ENCODE measurements at regions not wholly inside any gene's neighbourhood (a gene's known extent, or its start where the extent isn't known, plus 50 kb on each side); places are given as distances from the start of the nearest gene placed in this dataset.

DNA sequence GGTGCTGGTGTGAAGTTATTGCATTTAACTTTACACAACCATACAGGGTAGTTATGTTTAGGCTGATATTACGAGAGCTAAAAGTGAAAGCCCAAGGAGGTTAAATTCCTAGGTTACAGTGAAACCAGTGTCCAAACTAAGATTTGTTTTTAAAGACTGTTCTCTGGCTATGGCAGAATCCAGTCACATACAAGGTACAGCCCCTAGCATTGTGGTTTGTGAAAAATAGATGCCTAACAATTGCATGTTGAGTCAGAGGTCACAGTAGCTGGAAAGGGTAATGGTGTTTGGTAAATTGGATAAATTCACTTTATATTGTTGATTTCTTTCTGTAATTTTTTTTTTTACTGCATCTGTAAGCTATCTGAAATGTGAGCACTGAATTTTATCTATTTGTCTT, 614.6 kb upstream of the TBL1XR1 start:
- TF ChIP-seq, protein P1, sequence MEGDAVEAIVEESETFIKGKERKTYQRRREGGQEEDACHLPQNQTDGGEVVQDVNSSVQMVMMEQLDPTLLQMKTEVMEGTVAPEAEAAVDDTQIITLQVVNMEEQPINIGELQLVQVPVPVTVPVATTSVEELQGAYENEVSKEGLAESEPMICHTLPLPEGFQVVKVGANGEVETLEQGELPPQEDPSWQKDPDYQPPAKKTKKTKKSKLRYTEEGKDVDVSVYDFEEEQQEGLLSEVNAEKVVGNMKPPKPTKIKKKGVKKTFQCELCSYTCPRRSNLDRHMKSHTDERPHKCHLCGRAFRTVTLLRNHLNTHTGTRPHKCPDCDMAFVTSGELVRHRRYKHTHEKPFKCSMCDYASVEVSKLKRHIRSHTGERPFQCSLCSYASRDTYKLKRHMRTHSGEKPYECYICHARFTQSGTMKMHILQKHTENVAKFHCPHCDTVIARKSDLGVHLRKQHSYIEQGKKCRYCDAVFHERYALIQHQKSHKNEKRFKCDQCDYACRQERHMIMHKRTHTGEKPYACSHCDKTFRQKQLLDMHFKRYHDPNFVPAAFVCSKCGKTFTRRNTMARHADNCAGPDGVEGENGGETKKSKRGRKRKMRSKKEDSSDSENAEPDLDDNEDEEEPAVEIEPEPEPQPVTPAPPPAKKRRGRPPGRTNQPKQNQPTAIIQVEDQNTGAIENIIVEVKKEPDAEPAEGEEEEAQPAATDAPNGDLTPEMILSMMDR (IDR thresholded peaks at IDR 0.05; ENCODE audit: unreplicated experiment), result no peak
- no TSS peak for BruUV-seq (replicated peaks)
- ChIA-PET POLR2A (interaction anchor here (0.7 to 3.4 kb wide), 11 partner anchors 9 to 509 kb away, joined by 3 to 21 read pairs (median 6); no protein-coding TSS in a partner anchor), CTCF (interaction anchor here (0.6 to 0.7 kb wide), 3 partner anchors 192 to 760 kb away, joined by 3 read pairs; no protein-coding TSS in a partner anchor)
- Mint-ChIP-seq H3K27ac (ENCODE audit: low read depth, unreplicated experiment) (peak overlapping the region; percentile 50), H3K9me3 (ENCODE audit: unreplicated experiment) (no peaks in the 10 kb centered on the region), H3K27me3 (ENCODE audit: insufficient read depth, unreplicated experiment) (no peaks in the 10 kb centered on the region), H3K36me3 (ENCODE audit: insufficient read depth, unreplicated experiment) (peaks cover 6% of the 10 kb centered on the region), H3K4me3 (ENCODE audit: unreplicated experiment) (no peak overlapping the region), H3K4me1 (ENCODE audit: insufficient read depth, unreplicated experiment) (peaks cover 52% of the 10 kb centered on the region)
- DNase-seq (ENCODE audit: unreplicated experiment), result peak; percentile 35
- intact Hi-C loops (cut with micrococcal nuclease), result loop anchor here (5.0 to 10.0 kb wide), 3 partner anchors 217 to 760 kb away; no protein-coding TSS in a partner anchor

GRCh38 chr3:177812492-177812891, 615.2 kb upstream of the TBL1XR1 start:
- CTCF ChIA-PET, result interaction anchor here (0.6 to 1.0 kb wide), 2 partner anchors 761 to 764 kb away, joined by 3 read pairs; no protein-coding TSS in a partner anchor
- Mint-ChIP-seq H3K36me3 (ENCODE audit: insufficient read depth, unreplicated experiment) (peaks cover 6% of the 10 kb centered on the region), H3K27ac (ENCODE audit: low read depth, unreplicated experiment) (peak overlapping the region; percentile 50)

GRCh38 chr3:177813322-177813721, 616.0 kb upstream of the TBL1XR1 start:
- no TSS peak for BruUV-seq (replicated peaks)
- POLR2A ChIA-PET, result interaction anchor here (0.9 to 4.6 kb wide), 6 partner anchors 10 to 424 kb away, joined by 3 to 34 read pairs (median 8); no protein-coding TSS in a partner anchor
- Mint-ChIP-seq H3K9me3 (ENCODE audit: unreplicated experiment) (no peaks in the 10 kb centered on the region), H3K27me3 (ENCODE audit: insufficient read depth, unreplicated experiment) (no peaks in the 10 kb centered on the region), H3K4me1 (ENCODE audit: insufficient read depth, unreplicated experiment) (peaks cover 59% of the 10 kb centered on the region), H3K36me3 (ENCODE audit: insufficient read depth, unreplicated experiment) (peaks cover 6% of the 10 kb centered on the region), H3K4me3 (ENCODE audit: unreplicated experiment) (no peak overlapping the region), H3K27ac (ENCODE audit: low read depth, unreplicated experiment) (no peak overlapping the region)
- TF ChIP-seq, protein P1 (IDR thresholded peaks at IDR 0.05; ENCODE audit: unreplicated experiment), result no peak
- intact Hi-C loops (cut with micrococcal nuclease), result loop anchor here (5.0 to 10.0 kb wide), 3 partner anchors 219 to 761 kb away; no protein-coding TSS in a partner anchor
- DNase-seq (ENCODE audit: unreplicated experiment), result peak; percentile 48
- CTCF ChIA-PET, result interaction anchor here (1.0 kb wide), 1 partner anchor 765 kb away, joined by 3 read pairs; no protein-coding TSS in a partner anchor

More at GRCh38 chr3:177812492-177812891, 615.2 kb upstream of the TBL1XR1 start:
- BruUV-seq (replicated peaks), result no TSS peak
- intact Hi-C loops (cut with micrococcal nuclease), result loop anchor here (5.0 to 10.0 kb wide), 3 partner anchors 218 to 760 kb away; no protein-coding TSS in a partner anchor
- TF ChIP-seq, protein P1 (IDR thresholded peaks at IDR 0.05; ENCODE audit: unreplicated experiment), result no peak
- POLR2A ChIA-PET, result interaction anchor here (0.9 to 3.4 kb wide), 8 partner anchors 9 to 452 kb away, joined by 3 to 21 read pairs (median 7); no protein-coding TSS in a partner anchor
- Mint-ChIP-seq H3K4me1 (ENCODE audit: insufficient read depth, unreplicated experiment) (peaks cover 55% of the 10 kb centered on the region), H3K9me3 (ENCODE audit: unreplicated experiment) (no peaks in the 10 kb centered on the region), H3K27me3 (ENCODE audit: insufficient read depth, unreplicated experiment) (no peaks in the 10 kb centered on the region), H3K4me3 (ENCODE audit: unreplicated experiment) (no peak overlapping the region)
- no peak for DNase-seq (ENCODE audit: unreplicated experiment)

DNA sequence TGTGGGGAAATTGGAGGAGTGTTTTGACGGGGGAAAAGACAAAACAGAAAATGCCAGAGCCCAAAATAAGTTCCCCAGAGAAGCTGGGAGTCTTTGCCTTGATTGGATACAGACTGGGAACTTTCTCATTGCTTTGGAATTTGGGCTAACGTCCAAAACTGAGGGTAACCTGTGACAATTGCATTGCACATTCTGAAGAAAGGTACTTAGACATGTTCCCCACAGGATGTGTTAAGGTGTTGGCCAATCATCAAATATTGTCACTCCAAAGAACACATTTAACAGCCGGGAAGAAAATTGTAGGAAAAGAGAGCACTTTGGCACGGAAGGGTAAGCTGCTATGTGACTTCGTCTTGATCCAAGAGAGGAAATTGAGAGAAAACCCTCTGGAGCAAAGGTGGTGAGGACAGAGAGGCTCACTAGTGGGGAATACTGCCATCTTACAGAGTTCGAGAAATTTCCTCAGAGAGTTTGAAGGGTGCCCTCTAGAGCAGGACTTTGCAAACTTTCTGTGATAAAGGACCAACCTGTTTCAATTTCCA, 619.5 kb upstream of the TBL1XR1 start:
- CTCF ChIA-PET, result interaction anchor here (0.5 to 2.3 kb wide), 4 partner anchors 11 to 702 kb away, joined by 3 to 8 read pairs (median 3); no protein-coding TSS in a partner anchor
- Mint-ChIP-seq H3K27ac (ENCODE audit: low read depth, unreplicated experiment) (peak overlapping the region; percentile 89), H3K27me3 (ENCODE audit: insufficient read depth, unreplicated experiment) (no peaks in the 10 kb centered on the region), H3K36me3 (ENCODE audit: insufficient read depth, unreplicated experiment) (no peaks in the 10 kb centered on the region), H3K4me3 (ENCODE audit: unreplicated experiment) (peak overlapping the region; percentile 48), H3K4me1 (ENCODE audit: insufficient read depth, unreplicated experiment) (peaks cover 40% of the 10 kb centered on the region), H3K9me3 (ENCODE audit: unreplicated experiment) (no peaks in the 10 kb centered on the region)
- DNase-seq (ENCODE audit: unreplicated experiment), result peak; percentile 98
- no TSS peak for BruUV-seq (replicated peaks)
- intact Hi-C loops (cut with micrococcal nuclease), result loop anchor here (1.0 to 10.0 kb wide), 4 partner anchors 222 to 619 kb away; partner anchors contain the start of gene TBL1XR1
- POLR2A ChIA-PET, result interaction anchor here (0.6 to 4.6 kb wide), 15 partner anchors 10 to 766 kb away, joined by 3 to 34 read pairs (median 5); no protein-coding TSS in a partner anchor
- TF ChIP-seq, protein P1 (IDR thresholded peaks at IDR 0.05; ENCODE audit: unreplicated experiment), result peak; percentile 34
